ENCODE measurements at regions not wholly inside any gene's neighbourhood (a gene's known extent, or its start where the extent isn't known, plus 50 kb on each side); places are given as distances from the start of the nearest gene placed in this dataset.

DNA sequence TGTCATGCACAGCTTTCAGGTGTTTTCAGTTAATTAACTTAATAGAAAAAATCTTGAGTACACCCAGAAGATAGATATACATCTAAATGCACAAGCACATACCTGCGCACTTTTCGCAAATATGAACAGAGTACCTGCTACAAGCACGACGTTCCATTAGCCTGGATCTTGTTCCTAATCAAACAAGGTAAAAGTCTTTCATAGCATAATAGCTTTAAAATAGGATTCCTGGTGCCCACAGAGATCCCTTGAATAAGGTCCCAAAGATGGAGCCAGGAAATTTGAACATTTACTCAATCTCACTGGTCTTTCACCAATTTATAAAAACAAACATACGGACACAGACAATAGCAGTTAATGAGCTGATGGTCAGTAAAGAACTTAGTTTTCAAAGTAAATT lies 689.8 kb upstream of the CHORDC1 start:
- TF ChIP-seq, protein P1, sequence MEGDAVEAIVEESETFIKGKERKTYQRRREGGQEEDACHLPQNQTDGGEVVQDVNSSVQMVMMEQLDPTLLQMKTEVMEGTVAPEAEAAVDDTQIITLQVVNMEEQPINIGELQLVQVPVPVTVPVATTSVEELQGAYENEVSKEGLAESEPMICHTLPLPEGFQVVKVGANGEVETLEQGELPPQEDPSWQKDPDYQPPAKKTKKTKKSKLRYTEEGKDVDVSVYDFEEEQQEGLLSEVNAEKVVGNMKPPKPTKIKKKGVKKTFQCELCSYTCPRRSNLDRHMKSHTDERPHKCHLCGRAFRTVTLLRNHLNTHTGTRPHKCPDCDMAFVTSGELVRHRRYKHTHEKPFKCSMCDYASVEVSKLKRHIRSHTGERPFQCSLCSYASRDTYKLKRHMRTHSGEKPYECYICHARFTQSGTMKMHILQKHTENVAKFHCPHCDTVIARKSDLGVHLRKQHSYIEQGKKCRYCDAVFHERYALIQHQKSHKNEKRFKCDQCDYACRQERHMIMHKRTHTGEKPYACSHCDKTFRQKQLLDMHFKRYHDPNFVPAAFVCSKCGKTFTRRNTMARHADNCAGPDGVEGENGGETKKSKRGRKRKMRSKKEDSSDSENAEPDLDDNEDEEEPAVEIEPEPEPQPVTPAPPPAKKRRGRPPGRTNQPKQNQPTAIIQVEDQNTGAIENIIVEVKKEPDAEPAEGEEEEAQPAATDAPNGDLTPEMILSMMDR (IDR thresholded peaks at IDR 0.05 in 4 of 5, conservative IDR thresholded peaks at IDR 0.05 in 1 of 5) = no peak
- no peak for TF ChIP-seq POLR2A (IDR thresholded peaks at IDR 0.05)
